HG03442 (cell line): ENCODE measurements at regions not wholly inside any gene's neighbourhood (a gene's known extent, or its start where the extent isn't known, plus 50 kb on each side); places are given as distances from the start of the nearest gene placed in this dataset.

Experiments
- ATAC-seq: cut with Tn5 transposase; IDR thresholded peaks from one replicate; pipeline ENCODE4 v1.9.1; 2021; ENCODE audit warnings: mild to moderate bottlenecking, moderate library complexity; ENCODE audit not compliant: unreplicated experiment

DNA sequence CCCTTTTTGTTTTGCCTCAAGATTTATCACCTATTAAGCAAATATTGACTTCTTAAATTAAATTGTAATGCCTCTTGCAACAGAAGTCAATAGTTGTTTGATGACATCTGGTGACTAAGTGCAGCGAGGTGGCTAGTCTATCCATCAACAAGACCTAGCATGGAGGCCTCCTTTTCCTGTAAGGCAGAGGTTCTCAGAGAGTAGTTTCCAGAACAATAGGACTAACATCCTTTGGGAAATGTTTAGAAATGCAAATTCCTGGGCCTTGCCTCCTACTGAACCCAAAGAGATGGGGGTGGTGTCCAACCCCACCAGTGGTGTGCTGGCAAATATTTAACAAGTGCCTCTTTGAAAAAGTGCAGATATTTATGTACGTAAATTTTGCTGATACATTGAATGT lies 143.7 kb downstream of the SCP2D1 start:
- no peak for ATAC-seq

- ATAC-seq = no peak
Measured at GRCh38 chr20:18971121-18971520, 157.5 kb downstream of the SCP2D1 start.

- no peak for ATAC-seq
Measured at GRCh38 chr20:18971574-18971973, 158.0 kb downstream of the SCP2D1 start.

GRCh38 chr20:18972251-18972876 lies 158.8 kb downstream of the SCP2D1 start:
- no peak for ATAC-seq

DNA sequence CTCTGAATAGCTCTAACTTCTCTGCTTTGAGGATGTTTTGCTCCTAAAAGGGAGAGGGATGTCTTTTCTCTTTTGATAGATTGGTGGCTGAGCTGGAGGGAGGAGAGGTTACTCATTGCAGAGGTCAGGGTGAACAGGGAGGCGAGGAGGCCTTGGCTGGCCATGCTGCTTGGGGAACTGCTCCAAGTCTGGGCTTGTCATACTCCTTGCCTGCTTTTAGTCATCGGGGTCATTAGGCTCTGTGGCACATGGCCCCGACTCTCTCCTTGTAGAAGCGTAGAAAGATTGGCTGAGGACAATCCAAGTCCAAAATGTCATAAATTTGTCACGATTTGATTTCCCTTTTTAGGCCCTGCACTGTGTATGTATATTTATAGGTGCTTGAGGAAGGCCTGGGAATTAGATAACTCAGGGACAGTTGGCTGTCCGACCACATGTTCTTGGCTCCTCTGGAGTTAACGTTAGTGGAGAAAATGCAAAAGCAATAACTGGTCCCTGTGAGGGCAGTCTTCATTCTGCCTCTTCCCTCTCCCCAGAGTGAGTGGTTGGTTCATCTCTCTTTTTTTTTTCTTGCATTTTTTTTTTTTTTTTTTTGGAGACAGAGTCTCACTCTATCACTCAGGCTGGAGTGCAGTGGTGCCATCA lies 160.1 kb downstream of the SCP2D1 start:
- ATAC-seq = no peak

GRCh38 chr20:18974660-18975059 lies 161.1 kb downstream of the SCP2D1 start:
- ATAC-seq = no peak

GRCh38 chr20:18977441-18977840 lies 163.9 kb downstream of the SCP2D1 start:
- no peak for ATAC-seq

GRCh38 chr20:18978311-18978710 lies 164.7 kb downstream of the SCP2D1 start:
- ATAC-seq = no peak

DNA sequence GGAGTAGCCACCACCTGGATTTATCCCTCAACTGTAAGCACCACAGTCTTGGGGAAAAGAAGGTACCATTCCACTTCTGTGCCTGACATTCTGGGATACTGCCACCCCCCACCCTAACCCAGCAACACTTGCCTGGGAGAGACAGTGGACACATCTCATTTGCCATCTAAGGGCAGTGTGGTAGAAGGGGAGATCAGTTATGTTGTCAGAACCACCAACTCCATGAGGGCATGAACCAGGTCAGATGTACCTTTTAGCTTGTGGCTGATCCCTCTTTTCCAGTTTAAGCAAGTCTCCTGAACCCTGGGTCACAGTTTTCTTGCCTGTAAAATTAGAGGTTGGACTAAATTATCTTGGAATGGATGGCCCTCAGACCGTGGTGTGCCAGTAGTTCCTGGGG lies 165.5 kb downstream of the SCP2D1 start:
- no peak for ATAC-seq

DNA sequence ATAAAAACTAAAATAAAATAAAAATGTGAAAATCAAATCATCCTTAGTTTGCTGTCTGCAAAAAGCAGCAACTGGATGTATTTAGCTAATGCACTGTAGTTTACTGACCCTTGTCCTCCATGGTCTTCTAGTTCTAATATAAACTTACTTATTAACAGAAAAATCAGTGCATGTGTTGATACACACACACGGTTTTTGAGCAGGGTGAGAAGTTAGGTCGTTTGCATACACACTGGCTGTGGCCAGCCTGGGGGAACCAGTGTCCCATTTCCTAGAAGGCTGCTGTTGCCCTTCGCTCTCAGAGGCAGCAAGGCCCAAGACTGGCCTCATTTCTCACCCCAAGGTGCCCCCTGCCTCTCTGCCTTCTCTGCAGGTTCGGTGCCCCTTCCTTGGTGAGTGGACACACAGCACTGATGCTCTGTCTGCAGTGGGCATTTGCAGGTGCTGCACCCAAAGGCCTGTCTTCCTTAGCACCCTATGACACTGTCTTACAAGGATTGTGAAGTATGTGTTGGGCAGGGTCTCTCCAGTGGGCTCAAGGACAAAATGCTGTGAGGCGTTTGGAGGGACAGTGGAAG lies 168.5 kb downstream of the SCP2D1 start:
- no peak for ATAC-seq

GRCh38 chr20:18983796-18984195 lies 170.2 kb downstream of the SCP2D1 start:
- no peak for ATAC-seq

DNA sequence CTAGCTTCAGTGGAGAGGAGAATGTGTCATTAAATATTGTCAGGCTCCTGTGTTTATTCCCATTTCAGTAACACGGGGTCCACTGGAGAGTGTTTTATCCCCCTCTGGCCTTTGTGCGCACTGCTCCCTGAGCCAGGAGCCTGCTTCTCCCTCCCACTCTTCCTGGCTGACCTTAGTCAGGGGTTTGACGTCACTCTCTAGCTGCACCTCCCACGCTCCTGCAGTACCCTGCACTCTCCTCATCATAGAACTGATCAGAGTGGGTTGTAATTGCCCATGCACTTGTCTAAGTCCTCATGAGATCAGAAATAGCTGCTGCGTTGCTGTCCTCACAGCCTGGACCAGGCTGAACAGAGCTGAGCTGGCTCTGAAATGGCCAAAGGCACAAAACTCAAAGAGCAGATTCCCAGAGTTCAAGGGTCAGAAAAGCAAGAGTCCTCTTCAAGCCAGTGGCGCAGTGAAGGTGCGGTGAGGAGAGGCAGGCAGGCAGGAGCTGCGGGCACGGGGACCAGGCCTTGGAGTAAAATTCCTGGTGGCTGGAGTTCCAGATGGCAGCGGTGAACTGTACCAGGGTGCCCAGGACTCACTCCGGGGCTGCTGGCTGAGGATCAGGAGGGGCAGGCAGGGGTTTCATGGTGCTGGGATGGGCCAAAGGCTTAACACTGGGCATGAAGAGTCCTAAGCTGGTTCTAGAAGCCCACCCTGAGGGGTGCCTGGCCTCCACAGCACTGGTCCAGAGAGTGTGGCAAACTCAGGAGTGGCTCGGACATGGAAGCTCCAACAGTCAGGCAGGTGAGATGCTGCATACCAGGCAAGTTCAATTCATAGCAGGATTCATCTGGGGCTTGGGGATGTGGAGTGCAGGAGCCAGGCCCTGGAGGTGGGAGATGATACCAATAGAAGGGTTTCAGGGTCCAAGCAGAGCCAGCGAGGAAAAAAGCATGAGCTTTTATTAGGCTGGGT lies 170.9 kb downstream of the SCP2D1 start:
- ATAC-seq = no peak

DNA sequence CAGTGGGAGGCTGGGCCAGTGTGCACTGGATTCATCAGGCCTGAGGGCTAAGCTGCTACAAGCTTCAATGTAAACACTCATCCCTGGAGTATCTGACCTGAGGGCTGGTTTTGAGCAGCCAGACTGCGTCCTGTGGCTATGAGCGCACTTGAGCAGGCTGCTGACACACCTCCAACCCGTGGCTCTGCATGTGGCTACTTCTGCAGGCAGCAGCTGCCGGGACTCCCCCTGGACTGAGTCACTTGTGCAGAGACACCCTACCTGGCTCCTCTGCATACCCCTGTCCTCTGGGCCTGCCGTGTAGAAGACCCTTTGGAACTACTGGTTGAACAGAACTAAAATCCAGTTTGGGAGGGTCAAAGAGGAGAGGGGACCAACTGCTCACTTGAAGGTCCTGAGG lies 172.0 kb downstream of the SCP2D1 start:
- peak; percentile 81 for ATAC-seq

DNA sequence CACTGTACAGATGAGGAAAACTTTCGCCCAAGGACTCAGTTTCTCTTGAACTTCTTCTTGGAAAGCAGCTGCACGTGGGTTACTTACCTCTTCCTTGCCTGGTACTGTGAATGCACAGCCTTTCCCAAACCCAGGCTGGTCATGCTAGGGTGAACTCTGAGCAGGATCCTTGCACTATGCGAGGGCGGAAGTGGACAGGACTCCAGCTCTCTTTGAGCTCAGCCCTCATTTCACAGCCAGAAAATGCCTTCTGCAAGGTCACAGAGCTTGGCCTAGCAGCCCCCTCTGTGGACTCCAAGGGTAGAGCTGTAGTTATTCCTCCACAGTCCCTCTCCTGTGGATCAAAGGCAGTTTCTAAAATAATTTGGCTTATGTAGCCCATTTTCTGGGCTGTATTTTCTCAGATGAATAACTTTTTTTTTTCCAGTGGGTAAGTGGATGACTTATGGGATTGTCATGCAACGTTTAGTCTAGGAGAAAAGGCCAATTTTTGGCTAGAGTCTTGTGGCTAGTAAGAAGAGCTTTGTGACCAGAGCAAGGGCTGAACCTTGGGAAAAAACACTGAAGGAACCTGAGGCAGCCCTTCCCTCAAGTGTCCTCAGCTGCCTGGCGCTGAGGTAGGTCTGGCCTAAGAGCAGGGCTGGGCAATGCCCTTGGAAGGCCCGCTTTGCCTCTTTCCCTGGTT lies 172.7 kb downstream of the SCP2D1 start:
- ATAC-seq = no peak

GRCh38 chr20:18986895-18987580 lies 173.5 kb downstream of the SCP2D1 start:
- no peak for ATAC-seq

DNA sequence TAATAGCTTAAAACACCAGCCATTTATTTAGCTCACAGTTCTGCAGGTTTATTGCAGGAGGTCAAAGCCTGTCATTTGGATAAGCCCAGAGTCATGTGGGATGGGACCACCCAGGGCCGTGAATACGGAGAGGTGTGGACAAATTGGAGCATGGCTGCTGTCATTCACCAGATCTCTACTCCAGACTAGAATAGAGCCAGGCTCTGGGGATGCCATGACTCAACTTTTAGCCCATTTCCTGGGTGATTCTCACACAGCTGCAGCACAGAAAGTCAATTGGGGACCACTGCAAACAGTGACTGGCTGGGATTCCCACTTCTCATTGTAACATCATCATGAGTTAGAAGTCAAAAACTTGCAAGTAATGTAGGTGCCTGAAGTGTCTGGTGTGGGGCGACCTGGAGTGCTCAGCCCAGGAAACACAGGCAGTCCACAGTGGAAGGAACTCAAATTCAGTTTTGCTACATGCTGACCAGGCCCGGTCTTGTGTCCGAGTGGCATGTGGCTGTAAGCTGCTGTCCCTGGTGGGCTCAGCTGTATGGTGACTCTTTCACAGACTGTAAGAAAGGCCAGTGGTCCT lies 174.3 kb downstream of the SCP2D1 start:
- ATAC-seq = no peak

DNA sequence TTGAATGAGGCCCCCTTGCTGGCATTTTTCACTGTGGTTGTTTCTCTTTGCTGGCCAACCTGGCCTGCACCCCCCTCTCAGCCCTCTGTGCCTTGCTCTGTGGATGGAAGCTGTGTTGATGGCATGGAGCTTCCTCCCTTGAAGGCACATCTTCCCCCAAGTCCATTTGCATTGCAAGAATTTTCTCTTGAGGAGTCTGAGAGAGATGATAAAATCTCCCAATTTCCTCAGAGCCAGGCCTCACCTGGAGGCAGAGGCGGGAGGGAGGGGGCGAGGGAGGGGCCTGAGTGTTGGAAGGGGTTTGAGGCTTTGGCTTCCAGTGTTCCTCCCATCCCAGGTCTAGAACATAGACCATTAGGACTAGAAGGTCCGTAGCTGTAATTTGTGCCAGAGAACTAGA lies 175.1 kb downstream of the SCP2D1 start:
- ATAC-seq = no peak

GRCh38 chr20:18989736-18990474 lies 176.3 kb downstream of the SCP2D1 start:
- ATAC-seq = no peak

DNA sequence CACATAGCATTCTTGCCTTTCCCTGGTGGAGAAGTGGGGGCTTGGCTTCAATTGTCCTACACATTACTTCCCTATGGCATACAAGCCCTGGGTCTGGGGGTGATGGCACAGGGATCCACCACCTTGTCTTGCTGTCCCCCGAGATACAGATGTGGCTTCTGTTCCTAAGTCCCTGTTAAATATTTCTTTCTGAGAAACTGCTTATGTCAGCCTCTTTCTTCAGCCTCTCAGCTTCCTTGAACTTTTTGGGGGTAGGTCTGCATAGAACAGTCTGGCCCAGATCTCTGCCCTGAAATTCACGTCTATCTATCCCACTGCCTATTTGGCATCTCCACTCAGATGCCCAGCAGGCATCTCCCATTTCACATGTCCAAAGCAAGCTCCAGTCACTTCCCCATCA lies 177.4 kb downstream of the SCP2D1 start:
- ATAC-seq = no peak
